ENCODE measurements at regions not wholly inside any gene's neighbourhood (a gene's known extent, or its start where the extent isn't known, plus 50 kb on each side); places are given as distances from the start of the nearest gene placed in this dataset.

GRCh38 chr18:60543646-60544045 is 171.1 kb upstream of the MC4R start:
- no peaks in the 10 kb centered on the region for H3K4me1 ChIP-seq
- DNase-seq: no peak
- H3K9me3 ChIP-seq: no peaks in the 10 kb centered on the region
- TF ChIP-seq POLR2AphosphoS5 (IDR thresholded peaks at IDR 0.05): no peak
- TF ChIP-seq CTCF (IDR thresholded peaks at IDR 0.05 in 8 of 11, conservative IDR thresholded peaks at IDR 0.05 in 3 of 11): no peak
- 85 to 100% (median 95%) methylated on average over 2 of the region's 2 CpGs for WGBS, 5 donors
- no peak overlapping the region for H3K27ac ChIP-seq
- H3K36me3 ChIP-seq: no peaks in the 10 kb centered on the region
- no peak overlapping the region for H3K4me3 ChIP-seq
- no peaks in the 10 kb centered on the region for H3K27me3 ChIP-seq (replicated peaks in 1 of 7)
- intact Hi-C loops (cut with DNase I; ENCODE audit: low total_unique reads): loop anchor here (10.0 kb wide), 2 partner anchors 709 to 1089 kb away; no protein-coding TSS in a partner anchor

GRCh38 chr18:60549338-60549960 is 176.9 kb upstream of the MC4R start:
- 1 to 3% (median 1%) methylated on average over 2 of the region's 2 CpGs for WGBS, 5 donors
- Histone ChIP-seq H3K9me3 (peaks cover 0 to 7% (median 0%) of the 10 kb centered on the region in 8 donors), H3K4me1 (no peaks in the 10 kb centered on the region), H3K4me3 (no peak overlapping the region), H3K36me3 (no peaks in the 10 kb centered on the region), H3K27me3 (replicated peaks in 1 of 7) (peaks cover 0 to 10% (median 0%) of the 10 kb centered on the region in 7 donors), H3K27ac (no peak overlapping the region)
- no peak for DNase-seq
- no peak for TF ChIP-seq POLR2A (IDR thresholded peaks at IDR 0.05)
- TF ChIP-seq CTCF (IDR thresholded peaks at IDR 0.05 in 8 of 11, conservative IDR thresholded peaks at IDR 0.05 in 3 of 11): peak in 9 of 11 experiments; percentile 21 to 69 (median 61)
- intact Hi-C loops (cut with DNase I; ENCODE audit: low total_unique reads): loop anchor here (5.0 to 10.0 kb wide), 3 partner anchors 557 to 1095 kb away; no protein-coding TSS in a partner anchor

GRCh38 chr18:60552948-60553347 is 180.4 kb upstream of the MC4R start:
- Histone ChIP-seq H3K27me3 (replicated peaks in 1 of 7) (peaks cover 0 to 10% (median 0%) of the 10 kb centered on the region in 7 donors), H3K4me1 (no peaks in the 10 kb centered on the region), H3K27ac (no peak overlapping the region), H3K4me3 (no peak overlapping the region), H3K9me3 (peaks cover 0 to 7% (median 0%) of the 10 kb centered on the region in 8 donors), H3K36me3 (no peaks in the 10 kb centered on the region)
- DNase-seq: no peak
- WGBS, 5 donors: 87 to 95% (median 89%) methylated on average over 4 to 8 of the region's 8 CpGs
- intact Hi-C loops (cut with DNase I; ENCODE audit: low total_unique reads): no loop called here
- TF ChIP-seq POLR2AphosphoS5 (IDR thresholded peaks at IDR 0.05) (no peak), CTCF (IDR thresholded peaks at IDR 0.05 in 8 of 11, conservative IDR thresholded peaks at IDR 0.05 in 3 of 11) (no peak), POLR2A (IDR thresholded peaks at IDR 0.05) (no peak)

GRCh38 chr18:60554967-60555366 is 182.4 kb upstream of the MC4R start:
- H3K4me3 ChIP-seq: no peak overlapping the region
- WGBS, 5 donors: 52 to 71% (median 61%) methylated on average over 3 of the region's 3 CpGs
- H3K36me3 ChIP-seq: no peaks in the 10 kb centered on the region
- no peak for TF ChIP-seq POLR2AphosphoS5 (IDR thresholded peaks at IDR 0.05)
- TF ChIP-seq POLR2A (IDR thresholded peaks at IDR 0.05): no peak
- no peak for TF ChIP-seq CTCF (IDR thresholded peaks at IDR 0.05 in 8 of 11, conservative IDR thresholded peaks at IDR 0.05 in 3 of 11)
- H3K4me1 ChIP-seq: no peaks in the 10 kb centered on the region
- intact Hi-C loops (cut with DNase I; ENCODE audit: low total_unique reads): no loop called here
- DNase-seq: no peak
- no peak overlapping the region for H3K27ac ChIP-seq
- H3K9me3 ChIP-seq: peaks cover 0 to 7% (median 0%) of the 10 kb centered on the region in 8 donors
- H3K27me3 ChIP-seq (replicated peaks in 1 of 7): peaks cover 0 to 10% (median 0%) of the 10 kb centered on the region in 7 donors
